GM18951 (cell line): ENCODE measurements at regions not wholly inside any gene's neighbourhood (a gene's known extent, or its start where the extent isn't known, plus 50 kb on each side); places are given as distances from the start of the nearest gene placed in this dataset.

ENCODE experiments used
- POLR2A ChIP-seq: IDR thresholded peaks from 4 replicates; pipeline ENCODE4 v1.6.1; 2011; ENCODE audit warnings: mild to moderate bottlenecking; ENCODE audit not compliant: insufficient read length, insufficient read depth; ENCODE audit errors: extremely low read depth
- in situ Hi-C: fragments of 300-500 bp; cut with MboI; formaldehyde crosslinking; loops from one replicate; pipeline ENCODE4 v1.12.0; 2022; ENCODE audit warnings: low sequenced_read_pairs, mixed read lengths, inconsistent platforms; ENCODE audit not compliant: unreplicated experiment

- no peak for TF ChIP-seq POLR2A
- in situ Hi-C loops: no loop called here
Observed at GRCh38 chr20:56851552-56851951, 222.4 kb downstream of the TFAP2C start.

- in situ Hi-C loops: no loop called here
- TF ChIP-seq POLR2A: no peak
Observed at GRCh38 chr20:56855708-56856107, 226.6 kb downstream of the TFAP2C start.

GRCh38 chr20:56857950-56858349 is 228.8 kb downstream of the TFAP2C start:
- no peak for TF ChIP-seq POLR2A
- in situ Hi-C loops: no loop called here

GRCh38 chr20:56859039-56859800 is 230.1 kb downstream of the TFAP2C start:
- in situ Hi-C loops: no loop called here

GRCh38 chr20:56859801-56860261 is 230.7 kb downstream of the TFAP2C start:
- no peak for TF ChIP-seq POLR2A
- in situ Hi-C loops: no loop called here

More at GRCh38 chr20:56859039-56859800, 230.1 kb downstream of the TFAP2C start:
- no peak for TF ChIP-seq POLR2A

- in situ Hi-C loops: no loop called here
Observed at GRCh38 chr20:56860413-56860812, 231.3 kb downstream of the TFAP2C start.

GRCh38 chr20:56861590-56861989 is 232.5 kb downstream of the TFAP2C start:
- in situ Hi-C loops: no loop called here
- TF ChIP-seq POLR2A: no peak

More at GRCh38 chr20:56860413-56860812, 231.3 kb downstream of the TFAP2C start:
- TF ChIP-seq POLR2A: no peak

- in situ Hi-C loops: no loop called here
- TF ChIP-seq POLR2A: no peak
Observed at GRCh38 chr20:56865055-56865454, 235.9 kb downstream of the TFAP2C start.

- TF ChIP-seq POLR2A: no peak
- in situ Hi-C loops: no loop called here
Observed at GRCh38 chr20:56867128-56867527, 238.0 kb downstream of the TFAP2C start.

GRCh38 chr20:56868746-56869145 is 239.6 kb downstream of the TFAP2C start:
- no peak for TF ChIP-seq POLR2A
- in situ Hi-C loops: no loop called here

GRCh38 chr20:56870271-56870670 is 241.2 kb downstream of the TFAP2C start:
- in situ Hi-C loops: no loop called here
- TF ChIP-seq POLR2A: no peak

GRCh38 chr20:56871691-56872090 is 242.6 kb downstream of the TFAP2C start:
- TF ChIP-seq POLR2A: no peak
- in situ Hi-C loops: no loop called here

- in situ Hi-C loops: no loop called here
- TF ChIP-seq POLR2A: no peak
Observed at GRCh38 chr20:56872620-56873458, 243.7 kb downstream of the TFAP2C start.
